HG03558 (cell line): ENCODE measurements at regions not wholly inside any gene's neighbourhood (a gene's known extent, or its start where the extent isn't known, plus 50 kb on each side); places are given as distances from the start of the nearest gene placed in this dataset.
A peak's percentile ranks its signal among the peaks of the same experiment; 100 is the strongest.

Source experiments
- ATAC-seq: cut with Tn5 transposase; IDR thresholded peaks from one replicate; pipeline ENCODE4 v1.9.1; 2021; ENCODE audit warnings: moderate number of reproducible peaks; ENCODE audit not compliant: unreplicated experiment; ENCODE audit errors: extremely low read depth

DNA sequence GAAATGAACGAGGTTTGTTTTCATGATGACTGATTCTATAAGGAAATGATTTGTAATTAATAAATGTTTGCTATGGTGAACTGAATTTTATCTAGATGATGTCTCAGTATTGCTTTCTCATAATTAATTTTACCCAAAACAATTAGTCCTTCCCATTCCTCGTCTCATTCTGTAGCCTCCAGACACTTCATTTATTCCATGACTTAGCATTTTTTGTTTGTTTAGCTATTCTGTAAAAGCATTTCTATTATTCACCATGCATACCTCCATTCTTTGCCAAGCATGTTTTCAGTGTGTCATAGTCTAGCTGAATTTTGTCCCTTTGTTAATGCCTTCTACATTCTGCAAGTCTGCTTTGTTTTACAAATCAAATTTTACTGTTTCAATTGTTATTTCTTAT lies 137.4 kb upstream of the RPL10L start:
- ATAC-seq: no peak

DNA sequence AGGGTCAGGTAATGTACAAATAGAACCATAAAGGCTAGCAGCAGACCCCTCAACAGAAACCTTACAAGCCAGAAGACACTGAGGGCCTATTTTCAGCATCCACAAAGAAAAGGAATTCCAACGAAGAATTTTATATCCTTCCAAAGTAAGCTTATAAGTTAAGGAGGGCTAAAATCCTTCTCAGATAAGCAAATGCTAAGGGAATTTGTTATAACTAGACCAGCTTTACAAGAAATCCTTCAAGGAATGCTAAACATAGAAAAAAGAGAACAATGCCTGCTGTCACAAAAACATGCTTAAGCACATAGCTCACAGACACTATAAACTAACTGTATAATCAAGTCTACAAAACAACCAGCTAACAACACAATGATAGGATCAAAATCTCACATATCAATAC lies 130.7 kb upstream of the RPL10L start:
- no peak for ATAC-seq

DNA sequence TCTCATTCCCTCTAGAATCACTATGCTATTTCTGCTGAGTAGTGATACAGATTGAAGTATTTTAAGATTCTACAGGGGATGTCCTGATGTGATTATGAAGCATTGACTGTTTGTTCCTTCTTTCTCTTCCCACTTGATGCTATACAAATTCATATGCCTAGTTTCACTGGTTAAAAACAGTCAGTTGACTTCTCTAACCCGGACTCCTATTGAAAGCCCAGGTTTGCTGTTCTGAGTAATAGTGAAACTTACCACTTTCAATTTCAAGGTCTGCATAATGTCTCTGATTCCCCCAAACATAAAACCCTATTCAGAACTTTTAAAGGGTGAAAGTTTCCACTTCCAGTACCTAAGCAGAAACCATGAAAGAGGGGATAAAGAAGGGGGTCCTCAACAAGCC lies 117.7 kb upstream of the RPL10L start:
- peak; percentile 92 for ATAC-seq

DNA sequence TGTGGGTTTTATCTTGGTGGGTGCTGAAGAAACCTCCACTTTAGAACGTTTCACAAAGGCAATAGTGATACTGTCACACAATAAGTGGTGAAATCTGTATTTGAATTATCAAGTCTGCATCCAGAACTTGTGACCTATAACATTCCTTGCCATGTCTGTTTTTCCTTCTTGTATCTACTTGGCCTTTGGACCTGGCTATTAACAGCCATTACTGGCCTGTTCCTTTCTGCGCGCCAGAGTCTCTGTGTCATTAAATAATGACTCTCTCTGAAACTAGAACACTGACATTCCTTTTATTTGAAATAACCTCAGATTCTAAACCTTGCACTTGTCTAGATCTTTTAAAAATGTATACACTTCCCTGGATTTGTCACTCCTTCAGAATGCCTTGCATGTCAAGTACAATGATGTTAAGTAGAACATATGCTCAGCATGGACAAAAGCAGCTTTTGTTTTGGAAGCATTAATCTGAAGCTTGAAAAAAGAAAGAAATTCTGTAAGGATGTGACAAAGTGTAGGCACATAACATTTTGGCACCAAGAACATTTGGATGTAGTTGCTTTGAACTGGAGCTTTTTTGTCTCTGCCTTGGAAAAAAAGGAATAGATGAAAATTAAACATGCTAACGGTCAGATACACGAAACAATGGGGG lies 95.5 kb upstream of the RPL10L start:
- no peak for ATAC-seq

DNA sequence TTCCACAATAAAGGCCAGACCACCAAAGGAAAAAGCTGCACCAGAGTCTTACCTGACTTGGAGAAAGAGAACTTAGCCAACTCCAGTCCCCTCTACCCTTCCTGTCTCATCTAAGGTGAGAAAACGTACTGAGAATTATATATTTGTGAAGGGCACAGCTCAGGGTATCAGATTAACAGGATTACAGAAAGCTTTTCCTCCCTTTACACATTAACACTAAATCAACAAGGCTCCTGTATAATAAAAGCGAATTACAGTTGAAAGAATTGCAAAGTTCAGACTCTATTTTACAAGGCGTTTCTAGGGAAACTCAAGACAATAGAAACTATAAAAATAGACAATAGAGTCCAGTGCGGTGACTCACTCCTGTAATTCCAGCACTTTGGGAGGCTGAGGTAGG lies 82.7 kb upstream of the RPL10L start:
- no peak for ATAC-seq

DNA sequence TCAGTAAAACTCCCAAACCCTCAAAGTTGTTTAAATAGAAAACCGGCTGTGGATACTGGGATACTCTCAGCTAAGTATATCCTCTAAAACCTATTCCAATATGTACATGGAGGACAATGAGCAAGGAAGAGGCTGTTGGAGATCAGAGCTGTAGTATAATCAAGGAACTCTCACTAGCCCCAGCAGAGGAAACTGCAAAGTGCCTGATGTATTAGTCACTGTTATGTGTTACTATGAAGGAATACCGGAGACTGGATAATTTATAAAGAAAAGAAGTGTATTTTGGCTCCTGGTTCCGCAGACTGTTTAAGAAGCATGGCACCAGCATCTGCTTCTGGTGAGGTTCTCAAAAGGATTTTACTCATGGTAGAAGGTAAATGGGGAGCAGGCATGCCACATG lies 65.6 kb upstream of the RPL10L start:
- ATAC-seq: no peak
